Activated T-cell treated with anti-CD3 and anti-CD28 coated beads, Interleukin-2, amount 50 U/mL, for 24 hours (primary cell): ENCODE measurements at regions not wholly inside any gene's neighbourhood (a gene's known extent, or its start where the extent isn't known, plus 50 kb on each side); places are given as distances from the start of the nearest gene placed in this dataset.

Experiments used
- DNase-seq: peaks from one replicate; pipeline ENCODE4 v3.0.0-alpha.2; 2020
- H3K27ac Mint-ChIP-seq: 2 replicates; pipeline ENCODE4 v1.8.0; 2020; ENCODE audit warnings: mild to moderate bottlenecking, mixed read lengths
- H3K27me3 Mint-ChIP-seq: 2 replicates; pipeline ENCODE4 v1.8.0; 2020; ENCODE audit warnings: mixed read lengths
- H3K36me3 Mint-ChIP-seq: 2 replicates; pipeline ENCODE4 v1.8.0; 2020; ENCODE audit warnings: low read depth, mixed read lengths
- H3K4me1 Mint-ChIP-seq: 2 replicates; pipeline ENCODE4 v1.8.0; 2020; ENCODE audit warnings: low read depth, mixed read lengths
- H3K4me3 Mint-ChIP-seq: 2 replicates; pipeline ENCODE4 v1.8.0; 2020; ENCODE audit warnings: mild to moderate bottlenecking, moderate library complexity, mixed read lengths
- H3K9me3 Mint-ChIP-seq: 2 replicates; pipeline ENCODE4 v1.8.0; 2020; ENCODE audit warnings: mixed read lengths

- DNase-seq, result no peak
- H3K4me1 Mint-ChIP-seq, result no peaks in the 10 kb centered on the region
Observed at GRCh38 chr2:193695367-193695766, 1500.6 kb upstream of the TMEFF2 start.

GRCh38 chr2:193693758-193694157, 1499.0 kb upstream of the TMEFF2 start:
- no peak overlapping the region for H3K4me3 Mint-ChIP-seq
- no peaks in the 10 kb centered on the region for H3K9me3 Mint-ChIP-seq
- no peak overlapping the region for H3K27ac Mint-ChIP-seq
- no peaks in the 10 kb centered on the region for H3K4me1 Mint-ChIP-seq
- no peak for DNase-seq
- H3K27me3 Mint-ChIP-seq, result no peaks in the 10 kb centered on the region
- no peaks in the 10 kb centered on the region for H3K36me3 Mint-ChIP-seq

More at GRCh38 chr2:193695367-193695766, 1500.6 kb upstream of the TMEFF2 start:
- Mint-ChIP-seq H3K27me3 (no peaks in the 10 kb centered on the region), H3K9me3 (no peaks in the 10 kb centered on the region), H3K4me3 (no peak overlapping the region), H3K27ac (no peak overlapping the region), H3K36me3 (no peaks in the 10 kb centered on the region)

GRCh38 chr2:193690572-193690971, 1495.8 kb upstream of the TMEFF2 start:
- Mint-ChIP-seq H3K4me3 (no peak overlapping the region), H3K36me3 (no peaks in the 10 kb centered on the region), H3K27ac (no peak overlapping the region), H3K27me3 (no peaks in the 10 kb centered on the region), H3K9me3 (no peaks in the 10 kb centered on the region), H3K4me1 (no peaks in the 10 kb centered on the region)
- DNase-seq, result no peak

- H3K9me3 Mint-ChIP-seq, result no peaks in the 10 kb centered on the region
- H3K4me3 Mint-ChIP-seq, result no peak overlapping the region
- H3K27ac Mint-ChIP-seq, result no peak overlapping the region
- H3K36me3 Mint-ChIP-seq, result no peaks in the 10 kb centered on the region
- no peaks in the 10 kb centered on the region for H3K27me3 Mint-ChIP-seq
- no peaks in the 10 kb centered on the region for H3K4me1 Mint-ChIP-seq
- no peak for DNase-seq
Observed at GRCh38 chr2:193687195-193687594, 1492.5 kb upstream of the TMEFF2 start.

- H3K27me3 Mint-ChIP-seq, result no peaks in the 10 kb centered on the region
- no peaks in the 10 kb centered on the region for H3K4me1 Mint-ChIP-seq
- H3K9me3 Mint-ChIP-seq, result no peaks in the 10 kb centered on the region
- no peak for DNase-seq
- no peak overlapping the region for H3K4me3 Mint-ChIP-seq
- no peaks in the 10 kb centered on the region for H3K36me3 Mint-ChIP-seq
- H3K27ac Mint-ChIP-seq, result no peak overlapping the region
Observed at GRCh38 chr2:193679847-193680246, 1485.1 kb upstream of the TMEFF2 start.

GRCh38 chr2:193670478-193670877, 1475.7 kb upstream of the TMEFF2 start:
- no peaks in the 10 kb centered on the region for H3K4me1 Mint-ChIP-seq
- no peak overlapping the region for H3K27ac Mint-ChIP-seq
- H3K36me3 Mint-ChIP-seq, result no peaks in the 10 kb centered on the region
- no peak for DNase-seq
- H3K27me3 Mint-ChIP-seq, result no peaks in the 10 kb centered on the region
- H3K4me3 Mint-ChIP-seq, result no peak overlapping the region
- no peaks in the 10 kb centered on the region for H3K9me3 Mint-ChIP-seq

GRCh38 chr2:193668557-193669323, 1474.0 kb upstream of the TMEFF2 start:
- Mint-ChIP-seq H3K27me3 (no peaks in the 10 kb centered on the region), H3K27ac (no peak overlapping the region), H3K4me3 (no peak overlapping the region)

GRCh38 chr2:193627927-193628272, 1433.2 kb upstream of the TMEFF2 start:
- H3K27me3 Mint-ChIP-seq, result no peaks in the 10 kb centered on the region
- no peaks in the 10 kb centered on the region for H3K36me3 Mint-ChIP-seq
- peaks cover 2% of the 10 kb centered on the region for H3K9me3 Mint-ChIP-seq
- no peaks in the 10 kb centered on the region for H3K4me1 Mint-ChIP-seq
- no peak overlapping the region for H3K4me3 Mint-ChIP-seq
- DNase-seq, result no peak
- H3K27ac Mint-ChIP-seq, result no peak overlapping the region

More at GRCh38 chr2:193668557-193669323, 1474.0 kb upstream of the TMEFF2 start:
- H3K4me1 Mint-ChIP-seq, result no peaks in the 10 kb centered on the region
- no peaks in the 10 kb centered on the region for H3K36me3 Mint-ChIP-seq
- H3K9me3 Mint-ChIP-seq, result no peaks in the 10 kb centered on the region
- no peak for DNase-seq

- Mint-ChIP-seq H3K4me1 (no peaks in the 10 kb centered on the region), H3K27me3 (no peaks in the 10 kb centered on the region), H3K4me3 (no peak overlapping the region), H3K27ac (no peak overlapping the region), H3K36me3 (no peaks in the 10 kb centered on the region), H3K9me3 (peaks cover 2% of the 10 kb centered on the region)
- no peak for DNase-seq
Observed at GRCh38 chr2:193627187-193627926, 1432.6 kb upstream of the TMEFF2 start.

GRCh38 chr2:193608451-193608850, 1413.7 kb upstream of the TMEFF2 start:
- no peaks in the 10 kb centered on the region for H3K27me3 Mint-ChIP-seq
- no peaks in the 10 kb centered on the region for H3K4me1 Mint-ChIP-seq
- no peak overlapping the region for H3K4me3 Mint-ChIP-seq
- H3K9me3 Mint-ChIP-seq, result peaks cover 6% of the 10 kb centered on the region
- H3K27ac Mint-ChIP-seq, result no peak overlapping the region
- no peaks in the 10 kb centered on the region for H3K36me3 Mint-ChIP-seq
- DNase-seq, result no peak

GRCh38 chr2:193590831-193591230, 1396.1 kb upstream of the TMEFF2 start:
- Mint-ChIP-seq H3K36me3 (no peaks in the 10 kb centered on the region), H3K27me3 (no peaks in the 10 kb centered on the region), H3K9me3 (peaks cover 8% of the 10 kb centered on the region), H3K4me3 (no peak overlapping the region), H3K4me1 (no peaks in the 10 kb centered on the region), H3K27ac (no peak overlapping the region)
- no peak for DNase-seq

- DNase-seq, result no peak
- Mint-ChIP-seq H3K27me3 (no peaks in the 10 kb centered on the region), H3K4me3 (no peak overlapping the region), H3K27ac (no peak overlapping the region), H3K9me3 (peaks cover 3% of the 10 kb centered on the region), H3K36me3 (no peaks in the 10 kb centered on the region), H3K4me1 (no peaks in the 10 kb centered on the region)
Observed at GRCh38 chr2:193584522-193584938, 1389.8 kb upstream of the TMEFF2 start.

GRCh38 chr2:193583638-193584400, 1389.1 kb upstream of the TMEFF2 start:
- DNase-seq, result no peak
- H3K36me3 Mint-ChIP-seq, result no peaks in the 10 kb centered on the region
- H3K9me3 Mint-ChIP-seq, result peaks cover 3% of the 10 kb centered on the region
- no peaks in the 10 kb centered on the region for H3K27me3 Mint-ChIP-seq
- no peak overlapping the region for H3K27ac Mint-ChIP-seq
- no peaks in the 10 kb centered on the region for H3K4me1 Mint-ChIP-seq
- no peak overlapping the region for H3K4me3 Mint-ChIP-seq

- H3K27ac Mint-ChIP-seq, result no peak overlapping the region
- H3K36me3 Mint-ChIP-seq, result no peaks in the 10 kb centered on the region
- DNase-seq, result no peak
- no peaks in the 10 kb centered on the region for H3K9me3 Mint-ChIP-seq
- H3K4me1 Mint-ChIP-seq, result no peaks in the 10 kb centered on the region
- H3K27me3 Mint-ChIP-seq, result no peaks in the 10 kb centered on the region
- H3K4me3 Mint-ChIP-seq, result no peak overlapping the region
Observed at GRCh38 chr2:193581807-193582206, 1387.1 kb upstream of the TMEFF2 start.
